ENCODE measurements at regions not wholly inside any gene's neighbourhood (a gene's known extent, or its start where the extent isn't known, plus 50 kb on each side); places are given as distances from the start of the nearest gene placed in this dataset.

DNA sequence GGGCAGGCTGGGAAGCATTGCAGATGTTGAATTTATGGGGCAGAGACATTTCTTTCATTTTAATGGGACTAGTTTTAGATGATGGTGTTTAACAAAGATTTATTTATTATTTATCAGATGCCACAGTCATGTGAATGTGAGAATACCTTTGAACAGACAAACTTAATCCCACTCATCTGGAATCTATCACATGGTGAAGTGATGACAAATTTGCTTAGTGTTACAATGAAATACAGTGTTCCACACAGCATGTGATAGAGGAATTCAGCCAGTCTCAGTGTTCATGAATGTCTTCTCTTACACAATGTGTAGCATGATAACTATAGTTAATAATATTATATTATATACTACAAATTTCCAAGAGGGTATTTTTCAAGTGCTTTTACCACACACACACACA lies 1361.7 kb upstream of the B3GALT2 start:
- DNase-seq: no peak
- Histone ChIP-seq H3K4me3 (ENCODE audit: low read length in 3 of 3) (no peak overlapping the region), H3K36me3 (ENCODE audit: control insufficient read depth in 2 of 3, insufficient read depth in 3 of 3, low read length in 3 of 3) (no peaks in the 10 kb centered on the region), H3K4me1 (ENCODE audit: control insufficient read depth in 2 of 3, insufficient read depth in 2 of 3, low read depth in 1 of 3, low read length in 3 of 3) (no peaks in the 10 kb centered on the region), H3K9ac (ENCODE audit: low read length in 3 of 3) (no peak overlapping the region), H3K27me3 (ENCODE audit: control insufficient read depth, insufficient read depth, low read length) (no peaks in the 10 kb centered on the region), H3K9me3 (ENCODE audit: control insufficient read depth in 2 of 3, insufficient read depth in 1 of 3, low read length in 3 of 3) (no peaks in the 10 kb centered on the region), H3K27ac (ENCODE audit: low read depth in 2 of 2, low read length in 2 of 2) (no peak overlapping the region)
- intact Hi-C loops (cut with DNase I): no loop called here
- TF ChIP-seq, protein P1, sequence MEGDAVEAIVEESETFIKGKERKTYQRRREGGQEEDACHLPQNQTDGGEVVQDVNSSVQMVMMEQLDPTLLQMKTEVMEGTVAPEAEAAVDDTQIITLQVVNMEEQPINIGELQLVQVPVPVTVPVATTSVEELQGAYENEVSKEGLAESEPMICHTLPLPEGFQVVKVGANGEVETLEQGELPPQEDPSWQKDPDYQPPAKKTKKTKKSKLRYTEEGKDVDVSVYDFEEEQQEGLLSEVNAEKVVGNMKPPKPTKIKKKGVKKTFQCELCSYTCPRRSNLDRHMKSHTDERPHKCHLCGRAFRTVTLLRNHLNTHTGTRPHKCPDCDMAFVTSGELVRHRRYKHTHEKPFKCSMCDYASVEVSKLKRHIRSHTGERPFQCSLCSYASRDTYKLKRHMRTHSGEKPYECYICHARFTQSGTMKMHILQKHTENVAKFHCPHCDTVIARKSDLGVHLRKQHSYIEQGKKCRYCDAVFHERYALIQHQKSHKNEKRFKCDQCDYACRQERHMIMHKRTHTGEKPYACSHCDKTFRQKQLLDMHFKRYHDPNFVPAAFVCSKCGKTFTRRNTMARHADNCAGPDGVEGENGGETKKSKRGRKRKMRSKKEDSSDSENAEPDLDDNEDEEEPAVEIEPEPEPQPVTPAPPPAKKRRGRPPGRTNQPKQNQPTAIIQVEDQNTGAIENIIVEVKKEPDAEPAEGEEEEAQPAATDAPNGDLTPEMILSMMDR (IDR thresholded peaks at IDR 0.05; ENCODE audit: borderline replicate concordance, extremely low read depth, insufficient read depth): no peak
- no peak for FAIRE-seq

DNA sequence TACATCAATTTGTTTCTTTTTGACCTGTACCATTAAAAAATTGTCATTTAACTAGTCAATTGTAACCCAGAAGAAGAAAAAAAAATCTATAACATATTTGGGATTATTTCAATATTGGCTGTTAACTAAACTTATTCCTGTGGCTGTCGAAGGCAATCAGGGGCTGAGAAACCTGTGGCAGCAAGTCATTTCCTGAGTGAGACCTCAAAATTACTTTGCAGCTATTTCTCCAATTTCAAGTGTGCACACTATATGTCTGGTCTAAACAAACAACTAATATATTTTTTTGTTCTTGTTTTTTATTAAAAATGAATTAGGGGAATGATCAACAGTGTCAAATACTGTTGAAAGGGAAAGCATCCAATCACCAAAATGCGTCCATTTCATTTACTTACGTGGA lies 1357.6 kb upstream of the B3GALT2 start:
- no peak overlapping the region for H3K9ac ChIP-seq (ENCODE audit: low read length in 3 of 3)
- H3K9me3 ChIP-seq (ENCODE audit: control insufficient read depth in 2 of 3, insufficient read depth in 1 of 3, low read length in 3 of 3): peaks cover 0 to 2% (median 0%) of the 10 kb centered on the region in 3 donors
- TF ChIP-seq, protein P1 (IDR thresholded peaks at IDR 0.05; ENCODE audit: borderline replicate concordance, extremely low read depth, insufficient read depth): no peak
- H3K4me3 ChIP-seq (ENCODE audit: low read length in 3 of 3): no peak overlapping the region
- H3K4me1 ChIP-seq (ENCODE audit: control insufficient read depth in 2 of 3, insufficient read depth in 2 of 3, low read depth in 1 of 3, low read length in 3 of 3): no peaks in the 10 kb centered on the region
- H3K36me3 ChIP-seq (ENCODE audit: control insufficient read depth in 2 of 3, insufficient read depth in 3 of 3, low read length in 3 of 3): no peaks in the 10 kb centered on the region
- H3K27me3 ChIP-seq (ENCODE audit: control insufficient read depth, insufficient read depth, low read length): no peaks in the 10 kb centered on the region
- no peak for DNase-seq
- intact Hi-C loops (cut with DNase I): no loop called here
- no peak overlapping the region for H3K27ac ChIP-seq (ENCODE audit: low read depth in 2 of 2, low read length in 2 of 2)
- no peak for FAIRE-seq

DNA sequence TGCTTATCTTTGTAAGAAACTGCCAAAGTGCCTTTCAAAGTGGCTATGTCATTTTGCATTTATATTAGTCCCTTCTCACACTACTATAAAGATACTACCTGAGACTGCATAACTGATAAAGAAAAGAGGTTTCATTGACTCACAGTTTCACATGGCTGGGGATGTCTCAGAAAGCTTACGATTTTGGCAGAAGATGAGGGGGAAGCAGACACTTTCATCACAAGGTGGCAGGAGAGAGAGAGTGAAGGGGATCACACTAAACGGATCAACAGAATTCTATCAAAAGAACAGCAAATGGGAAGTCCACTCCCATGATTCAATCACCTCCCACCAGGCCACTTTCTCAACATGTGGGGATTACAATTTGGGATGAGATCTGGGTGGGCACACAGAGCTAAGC lies 1352.0 kb upstream of the B3GALT2 start:
- Histone ChIP-seq H3K9ac (ENCODE audit: low read length in 3 of 3) (no peak overlapping the region), H3K9me3 (ENCODE audit: control insufficient read depth in 2 of 3, insufficient read depth in 1 of 3, low read length in 3 of 3) (peaks cover 0 to 2% (median 0%) of the 10 kb centered on the region in 3 donors), H3K27me3 (ENCODE audit: control insufficient read depth, insufficient read depth, low read length) (no peaks in the 10 kb centered on the region), H3K4me3 (ENCODE audit: low read length in 3 of 3) (no peak overlapping the region), H3K36me3 (ENCODE audit: control insufficient read depth in 2 of 3, insufficient read depth in 3 of 3, low read length in 3 of 3) (no peaks in the 10 kb centered on the region), H3K4me1 (ENCODE audit: control insufficient read depth in 2 of 3, insufficient read depth in 2 of 3, low read depth in 1 of 3, low read length in 3 of 3) (no peaks in the 10 kb centered on the region), H3K27ac (ENCODE audit: low read depth in 2 of 2, low read length in 2 of 2) (no peak overlapping the region)
- FAIRE-seq (no peak), DNase-seq (no peak)
- TF ChIP-seq, protein P1 (IDR thresholded peaks at IDR 0.05; ENCODE audit: borderline replicate concordance, extremely low read depth, insufficient read depth): no peak
- intact Hi-C loops (cut with DNase I): no loop called here

DNA sequence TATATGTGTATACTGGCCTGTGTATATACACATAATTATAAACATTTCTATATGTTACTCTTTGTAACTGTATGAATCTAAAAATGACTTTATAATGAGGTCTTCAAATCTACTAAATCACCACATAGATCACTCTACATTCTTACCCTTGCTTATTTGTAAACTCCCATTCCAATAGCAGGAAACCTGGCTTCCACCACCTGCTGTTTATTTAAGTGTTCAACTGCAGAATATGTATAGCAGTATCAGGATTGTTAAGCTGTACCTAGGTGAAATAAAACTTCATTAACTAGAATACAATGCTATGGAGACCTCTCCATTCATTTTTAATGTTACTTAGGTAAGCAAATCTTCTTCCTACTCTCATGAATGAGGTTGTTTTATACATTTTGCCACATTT lies 1351.1 kb upstream of the B3GALT2 start:
- H3K4me1 ChIP-seq (ENCODE audit: control insufficient read depth in 2 of 3, insufficient read depth in 2 of 3, low read depth in 1 of 3, low read length in 3 of 3): no peaks in the 10 kb centered on the region
- no peak overlapping the region for H3K27ac ChIP-seq (ENCODE audit: low read depth in 2 of 2, low read length in 2 of 2)
- intact Hi-C loops (cut with DNase I): no loop called here
- TF ChIP-seq, protein P1 (IDR thresholded peaks at IDR 0.05; ENCODE audit: borderline replicate concordance, extremely low read depth, insufficient read depth): no peak
- no peaks in the 10 kb centered on the region for H3K36me3 ChIP-seq (ENCODE audit: control insufficient read depth in 2 of 3, insufficient read depth in 3 of 3, low read length in 3 of 3)
- H3K4me3 ChIP-seq (ENCODE audit: low read length in 3 of 3): no peak overlapping the region
- DNase-seq (no peak), FAIRE-seq (no peak)
- H3K9ac ChIP-seq (ENCODE audit: low read length in 3 of 3): no peak overlapping the region
- H3K27me3 ChIP-seq (ENCODE audit: control insufficient read depth, insufficient read depth, low read length): no peaks in the 10 kb centered on the region
- H3K9me3 ChIP-seq (ENCODE audit: control insufficient read depth in 2 of 3, insufficient read depth in 1 of 3, low read length in 3 of 3): peaks cover 0 to 2% (median 0%) of the 10 kb centered on the region in 3 donors

Measured in kidney (tissue), 13 donors.